DOHH2 (cell line): ENCODE measurements at regions not wholly inside any gene's neighbourhood (a gene's known extent, or its start where the extent isn't known, plus 50 kb on each side); places are given as distances from the start of the nearest gene placed in this dataset.

Source experiments
- H3F3A ChIP-seq: fragments of 200-600 bp; sonication (generic), shearing (Covaris generic); 2 replicates; pipeline ENCODE4 v1.6.0; 2016; ENCODE audit warnings: antibody characterized with exemption, mild to moderate bottlenecking; ENCODE audit not compliant: control insufficient read depth, insufficient read depth
- H3K27ac ChIP-seq: fragments of 200-600 bp; sonication (generic); 2 replicates; pipeline ENCODE4 v1.5.1; 2014; ENCODE audit warnings: low read depth, mild to moderate bottlenecking, low read length, moderate library complexity
- H3K27me3 ChIP-seq: fragments of 200-600 bp; sonication (generic); 2 replicates; pipeline ENCODE4 v1.6.1; 2014; ENCODE audit warnings: mild to moderate bottlenecking, low read length, mixed read lengths; ENCODE audit not compliant: control insufficient read depth
- H3K36me3 ChIP-seq: fragments of 200-600 bp; sonication (generic); 2 replicates; pipeline ENCODE4 v1.6.1; 2014; ENCODE audit warnings: mild to moderate bottlenecking, low read length, moderate library complexity, mixed read lengths; ENCODE audit not compliant: control insufficient read depth
- H3K4me1 ChIP-seq: fragments of 200-600 bp; sonication (generic); 2 replicates; pipeline ENCODE4 v1.6.1; 2014; ENCODE audit warnings: mild to moderate bottlenecking, low read length, mixed read lengths; ENCODE audit not compliant: control insufficient read depth
- H3K4me2 ChIP-seq: fragments of 200-600 bp; sonication (generic); 2 replicates; pipeline ENCODE4 v1.6.0; 2014; ENCODE audit warnings: mild to moderate bottlenecking, low read length, moderate library complexity
- H3K4me3 ChIP-seq: fragments of 200-600 bp; sonication (generic); 2 replicates; pipeline ENCODE4 v1.5.1; 2014; ENCODE audit warnings: mild to moderate bottlenecking, low read length, mixed read lengths
- H3K79me2 ChIP-seq: fragments of 200-600 bp; sonication (generic); 2 replicates; pipeline ENCODE4 v1.6.1; 2014; ENCODE audit warnings: mild to moderate bottlenecking, low read length, mixed read lengths; ENCODE audit not compliant: control insufficient read depth
- H3K9me2 ChIP-seq: fragments of 200-600 bp; sonication (generic); replicated peaks from 2 replicates; pipeline ENCODE4 v1.6.1; 2014; ENCODE audit warnings: mild to moderate bottlenecking, low read length, mixed read lengths; ENCODE audit not compliant: control insufficient read depth
- H3K9me3 ChIP-seq: fragments of 200-600 bp; sonication (generic); 2 replicates; pipeline ENCODE4 v1.6.1; 2014; ENCODE audit warnings: antibody characterized with exemption, low read length, mixed read lengths; ENCODE audit not compliant: control insufficient read depth, insufficient read depth
- H4K20me1 ChIP-seq: fragments of 200-600 bp; sonication (generic); 2 replicates; pipeline ENCODE4 v1.6.0; 2014; ENCODE audit warnings: low read depth, mild to moderate bottlenecking, antibody characterized with exemption, low read length, moderate library complexity; ENCODE audit not compliant: control insufficient read depth, insufficient read depth
- CTCF ChIP-seq: fragments of 200-600 bp; sonication (generic); IDR thresholded peaks from one replicate; pipeline ENCODE4 v1.5.1; 2014; ENCODE audit warnings: antibody characterized with exemption, mild to moderate bottlenecking, low read depth, low read length; ENCODE audit not compliant: poor library complexity, severe bottlenecking
- EZH2phosphoT487 ChIP-seq: fragments of 200-600 bp; sonication (generic); IDR thresholded peaks from 2 replicates; pipeline ENCODE4 v1.6.1; 2017; ENCODE audit warnings: borderline replicate concordance, mild to moderate bottlenecking, antibody characterized with exemption, low read length, moderate library complexity, mixed read lengths

- TF ChIP-seq CTCF (no peak), EZH2phosphoT487 (no peak)
These were observed 644.0 kb upstream of the CBLB start for GRCh38 chr3:106512846-106513245.

GRCh38 chr3:106514431-106514830 is 645.6 kb upstream of the CBLB start:
- no peaks in the 10 kb centered on the region for H3F3A ChIP-seq
- no peaks in the 10 kb centered on the region for H3K9me2 ChIP-seq
- no peaks in the 10 kb centered on the region for H3K79me2 ChIP-seq
- H3K36me3 ChIP-seq, result no peaks in the 10 kb centered on the region
- no peak overlapping the region for H3K27ac ChIP-seq
- peaks cover 5% of the 10 kb centered on the region for H3K4me1 ChIP-seq
- no peak overlapping the region for H3K4me2 ChIP-seq
- TF ChIP-seq EZH2phosphoT487 (no peak), CTCF (no peak)
- H4K20me1 ChIP-seq, result no peaks in the 10 kb centered on the region
- H3K27me3 ChIP-seq, result no peaks in the 10 kb centered on the region
- H3K9me3 ChIP-seq, result no peaks in the 10 kb centered on the region; the same call in 1 of the 2 replicates
- no peak overlapping the region for H3K4me3 ChIP-seq

More at GRCh38 chr3:106512846-106513245, 644.0 kb upstream of the CBLB start:
- Histone ChIP-seq H3K36me3 (no peaks in the 10 kb centered on the region), H3K4me1 (peaks cover 5% of the 10 kb centered on the region), H4K20me1 (no peaks in the 10 kb centered on the region), H3K27me3 (no peaks in the 10 kb centered on the region), H3K4me3 (no peak overlapping the region), H3K27ac (no peak overlapping the region), H3K9me3 (no peaks in the 10 kb centered on the region; the same call in 1 of the 2 replicates), H3K4me2 (no peak overlapping the region), H3K9me2 (no peaks in the 10 kb centered on the region), H3K79me2 (no peaks in the 10 kb centered on the region), H3F3A (no peaks in the 10 kb centered on the region)

GRCh38 chr3:106518516-106518915 is 649.7 kb upstream of the CBLB start:
- no peak overlapping the region for H3K27ac ChIP-seq
- H3F3A ChIP-seq, result no peaks in the 10 kb centered on the region
- no peaks in the 10 kb centered on the region for H3K9me3 ChIP-seq
- peaks cover 5% of the 10 kb centered on the region for H3K4me1 ChIP-seq
- no peaks in the 10 kb centered on the region for H4K20me1 ChIP-seq
- no peaks in the 10 kb centered on the region for H3K36me3 ChIP-seq
- no peaks in the 10 kb centered on the region for H3K79me2 ChIP-seq
- H3K4me2 ChIP-seq, result no peak overlapping the region
- no peak overlapping the region for H3K4me3 ChIP-seq
- no peaks in the 10 kb centered on the region for H3K27me3 ChIP-seq
- H3K9me2 ChIP-seq, result no peaks in the 10 kb centered on the region
- no peak for TF ChIP-seq EZH2phosphoT487
- no peak for TF ChIP-seq CTCF

- Histone ChIP-seq H3K27me3 (no peaks in the 10 kb centered on the region), H3K4me1 (no peaks in the 10 kb centered on the region), H3K9me2 (no peaks in the 10 kb centered on the region), H3K4me3 (no peak overlapping the region), H3F3A (no peaks in the 10 kb centered on the region), H3K79me2 (no peaks in the 10 kb centered on the region), H4K20me1 (no peaks in the 10 kb centered on the region), H3K36me3 (no peaks in the 10 kb centered on the region), H3K27ac (no peak overlapping the region), H3K9me3 (no peaks in the 10 kb centered on the region), H3K4me2 (no peak overlapping the region)
- TF ChIP-seq CTCF, result no peak
- no peak for TF ChIP-seq EZH2phosphoT487
These were observed 653.6 kb upstream of the CBLB start for GRCh38 chr3:106522397-106522796.
